ENCODE measurements at regions not wholly inside any gene's neighbourhood (a gene's known extent, or its start where the extent isn't known, plus 50 kb on each side); places are given as distances from the start of the nearest gene placed in this dataset.
A peak's percentile ranks its signal among the peaks of the same experiment; 100 is the strongest.

GRCh38 chr4:136873555-136873954 is 658.7 kb downstream of the PCDH18 start:
- TF ChIP-seq CTCF (IDR thresholded peaks at IDR 0.05): no peak
- H3K9ac ChIP-seq: no peak overlapping the region
- H3K27me3 ChIP-seq (ENCODE audit: control insufficient read depth, insufficient read depth, low read length): no peaks in the 10 kb centered on the region
- no peaks in the 10 kb centered on the region for H3K79me2 ChIP-seq
- H3K4me1 ChIP-seq: no peaks in the 10 kb centered on the region
- no peak overlapping the region for H2AFZ ChIP-seq
- no peak overlapping the region for H3K4me2 ChIP-seq (ENCODE audit: low read length)
- no peaks in the 10 kb centered on the region for H3K9me3 ChIP-seq (ENCODE audit: control insufficient read depth, low read length)
- H3K36me3 ChIP-seq (ENCODE audit: control insufficient read depth, insufficient read depth, low read length): no peaks in the 10 kb centered on the region
- no peak overlapping the region for H3K27ac ChIP-seq
- H3K4me3 ChIP-seq (ENCODE audit: low read depth, low read length): no peak overlapping the region

GRCh38 chr4:136867465-136867864 is 664.8 kb downstream of the PCDH18 start:
- Histone ChIP-seq H3K79me2 (no peaks in the 10 kb centered on the region), H2AFZ (no peak overlapping the region), H3K9ac (no peak overlapping the region), H3K27ac (no peak overlapping the region), H3K4me2 (ENCODE audit: low read length) (no peak overlapping the region), H3K27me3 (ENCODE audit: control insufficient read depth, insufficient read depth, low read length) (no peaks in the 10 kb centered on the region), H3K36me3 (ENCODE audit: control insufficient read depth, insufficient read depth, low read length) (no peaks in the 10 kb centered on the region), H3K9me3 (ENCODE audit: control insufficient read depth, low read length) (no peaks in the 10 kb centered on the region), H3K4me3 (ENCODE audit: low read depth, low read length) (no peak overlapping the region), H3K4me1 (no peaks in the 10 kb centered on the region)
- no peak for TF ChIP-seq CTCF (IDR thresholded peaks at IDR 0.05)

- H3K79me2 ChIP-seq: no peaks in the 10 kb centered on the region
- H3K4me2 ChIP-seq (ENCODE audit: low read length): no peak overlapping the region
- no peaks in the 10 kb centered on the region for H3K4me1 ChIP-seq
- H3K27me3 ChIP-seq (ENCODE audit: control insufficient read depth, insufficient read depth, low read length): no peaks in the 10 kb centered on the region
- H3K9ac ChIP-seq: no peak overlapping the region
- H3K36me3 ChIP-seq (ENCODE audit: control insufficient read depth, insufficient read depth, low read length): no peaks in the 10 kb centered on the region
- TF ChIP-seq CTCF (IDR thresholded peaks at IDR 0.05): no peak
- no peak overlapping the region for H3K4me3 ChIP-seq (ENCODE audit: low read depth, low read length)
- H3K9me3 ChIP-seq (ENCODE audit: control insufficient read depth, low read length): no peaks in the 10 kb centered on the region
- H2AFZ ChIP-seq: no peak overlapping the region
- H3K27ac ChIP-seq: no peak overlapping the region
Observed at GRCh38 chr4:136865526-136865925, 666.8 kb downstream of the PCDH18 start.

- Histone ChIP-seq H3K27ac (no peak overlapping the region), H3K27me3 (ENCODE audit: control insufficient read depth, insufficient read depth, low read length) (no peaks in the 10 kb centered on the region), H3K4me3 (ENCODE audit: low read depth, low read length) (no peak overlapping the region), H3K4me2 (ENCODE audit: low read length) (no peak overlapping the region), H3K9ac (no peak overlapping the region), H3K79me2 (no peaks in the 10 kb centered on the region), H3K9me3 (ENCODE audit: control insufficient read depth, low read length) (no peaks in the 10 kb centered on the region), H2AFZ (no peak overlapping the region), H3K4me1 (no peaks in the 10 kb centered on the region), H3K36me3 (ENCODE audit: control insufficient read depth, insufficient read depth, low read length) (no peaks in the 10 kb centered on the region)
- peak; percentile 40 for TF ChIP-seq CTCF (IDR thresholded peaks at IDR 0.05)
Observed at GRCh38 chr4:136864604-136865185, 667.6 kb downstream of the PCDH18 start.

GRCh38 chr4:136863756-136864155 is 668.5 kb downstream of the PCDH18 start:
- H3K4me2 ChIP-seq (ENCODE audit: low read length): no peak overlapping the region
- no peak overlapping the region for H3K4me3 ChIP-seq (ENCODE audit: low read depth, low read length)
- TF ChIP-seq CTCF (IDR thresholded peaks at IDR 0.05): no peak
- no peaks in the 10 kb centered on the region for H3K27me3 ChIP-seq (ENCODE audit: control insufficient read depth, insufficient read depth, low read length)
- H3K9me3 ChIP-seq (ENCODE audit: control insufficient read depth, low read length): no peaks in the 10 kb centered on the region
- H3K9ac ChIP-seq: no peak overlapping the region
- H3K36me3 ChIP-seq (ENCODE audit: control insufficient read depth, insufficient read depth, low read length): no peaks in the 10 kb centered on the region
- no peak overlapping the region for H2AFZ ChIP-seq
- H3K79me2 ChIP-seq: no peaks in the 10 kb centered on the region
- H3K4me1 ChIP-seq: no peaks in the 10 kb centered on the region
- no peak overlapping the region for H3K27ac ChIP-seq

All from parathyroid adenoma (tissue), 2 donors.